Natural killer cell treated with Interleukin-12 subunit alpha and Interleukin-12 subunit beta and Interleukin-15 and Interleukin-18, amount 100 ng/mL, for 72 hours (primary cell): ENCODE measurements at regions not wholly inside any gene's neighbourhood (a gene's known extent, or its start where the extent isn't known, plus 50 kb on each side); places are given as distances from the start of the nearest gene placed in this dataset.

Experiments
- ATAC-seq, 2 donors: fragments of 150-1000 bp; cut with Tn5 transposase in 1 of 2; sonication (Bioruptor Pico), chemical (Tn5 transposase) in 1 of 2; 2 replicates each; pipeline ENCODE4 v1.10.0; 2021
- DNase-seq: peaks from one replicate; pipeline ENCODE4 v3.0.0; 2022; ENCODE audit warnings: low spot score
- H3K27ac Mint-ChIP-seq, 2 donors: 1 replicate in 1 of 2; 2 replicates in 1 of 2; pipeline ENCODE4 v1.8.0; 2022; ENCODE audit warnings: mixed read lengths in 2 of 2, mild to moderate bottlenecking in 1 of 2, moderate library complexity in 1 of 2
- H3K27me3 Mint-ChIP-seq, 2 donors: 1 replicate in 1 of 2; 2 replicates in 1 of 2; pipeline ENCODE4 v1.8.0; 2022; ENCODE audit warnings: mixed read lengths in 2 of 2
- H3K36me3 Mint-ChIP-seq: one replicate; pipeline ENCODE4 v1.8.0; 2022; ENCODE audit warnings: mixed read lengths
- H3K4me1 Mint-ChIP-seq, 2 donors: 1 replicate in 1 of 2; 2 replicates in 1 of 2; pipeline ENCODE4 v1.8.0; 2022; ENCODE audit warnings: low read depth in 2 of 2, mixed read lengths in 2 of 2, mild to moderate bottlenecking in 1 of 2
- H3K4me3 Mint-ChIP-seq: one replicate; pipeline ENCODE4 v1.8.0; 2022; ENCODE audit warnings: mixed read lengths
- H3K9me3 Mint-ChIP-seq: 2 replicates; pipeline ENCODE4 v1.8.0; 2022; ENCODE audit warnings: mixed read lengths

DNA sequence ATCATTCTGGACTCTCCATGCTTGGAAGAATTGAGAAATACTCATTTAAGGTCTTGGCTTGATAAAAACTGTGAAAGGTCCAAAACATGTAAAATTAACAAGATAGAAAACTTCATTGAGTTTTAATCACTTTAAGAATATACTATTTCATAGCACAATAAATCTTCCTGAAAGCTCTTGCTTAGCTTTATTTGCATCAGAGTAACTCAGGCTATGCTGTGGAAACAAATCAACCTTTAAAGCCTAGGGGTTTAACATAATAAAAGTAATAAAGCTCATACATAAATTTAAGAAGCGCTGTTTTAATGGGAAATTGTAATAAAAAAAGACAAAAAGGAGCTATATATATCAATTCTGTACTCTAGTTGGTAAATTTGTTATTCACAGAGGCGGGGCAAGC lies 77.2 kb upstream of the PTCHD4 start:
- Mint-ChIP-seq H3K27ac (no peak overlapping the region), H3K36me3 (no peaks in the 10 kb centered on the region), H3K27me3 (no peaks in the 10 kb centered on the region), H3K4me1 (no peaks in the 10 kb centered on the region), H3K4me3 (no peak overlapping the region), H3K9me3 (peaks cover 12% of the 10 kb centered on the region)
- DNase-seq (no peak), ATAC-seq (no peak)

DNA sequence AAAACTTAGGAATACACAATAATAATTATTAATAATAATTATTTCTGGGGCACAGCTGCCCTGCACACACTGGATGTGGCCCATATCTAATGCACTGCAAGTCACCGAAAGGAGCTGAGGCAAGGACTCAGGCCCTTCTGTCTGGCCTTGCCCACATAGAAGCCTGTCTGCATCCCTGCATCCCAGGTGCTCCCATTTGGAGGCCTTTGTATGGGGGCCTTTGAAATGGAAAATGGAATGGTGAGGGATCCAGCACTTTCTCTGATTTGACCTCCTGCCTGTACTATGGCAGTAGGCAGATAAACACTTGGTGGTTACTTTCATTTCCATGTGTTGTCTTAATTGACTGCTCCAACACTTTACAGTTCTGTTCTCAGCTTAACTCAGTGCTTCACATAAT lies 75.7 kb upstream of the PTCHD4 start:
- H3K4me1 Mint-ChIP-seq = no peaks in the 10 kb centered on the region

DNA sequence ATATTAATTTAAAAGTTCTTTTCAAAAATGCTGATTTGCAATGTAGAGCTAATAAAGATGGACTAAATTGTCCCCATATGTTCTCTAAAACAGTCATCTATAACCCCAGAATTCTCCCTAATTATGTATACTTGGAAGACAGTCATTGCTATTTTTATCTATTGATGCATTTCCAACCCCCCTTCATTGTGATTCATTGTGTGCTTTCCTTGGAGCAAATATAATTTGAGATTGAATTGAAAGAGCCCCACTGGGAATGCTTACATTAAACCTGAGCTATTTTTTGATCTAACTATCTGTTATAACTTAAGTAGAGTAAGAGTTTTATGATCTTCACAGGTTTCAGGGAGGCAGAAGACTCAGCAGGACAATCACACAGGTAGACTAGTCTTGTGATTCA lies 73.7 kb upstream of the PTCHD4 start:
- Mint-ChIP-seq H3K4me3 (no peak overlapping the region), H3K36me3 (no peaks in the 10 kb centered on the region), H3K4me1 (no peaks in the 10 kb centered on the region), H3K9me3 (peaks cover 18% of the 10 kb centered on the region), H3K27ac (no peak overlapping the region), H3K27me3 (no peaks in the 10 kb centered on the region)
- DNase-seq = no peak
- ATAC-seq = no peak

More for the DNA sequence above, 75.7 kb upstream of the PTCHD4 start:
- H3K36me3 Mint-ChIP-seq = no peaks in the 10 kb centered on the region
- DNase-seq = no peak
- no peak overlapping the region for H3K4me3 Mint-ChIP-seq
- H3K9me3 Mint-ChIP-seq = peaks cover 12% of the 10 kb centered on the region
- no peak for ATAC-seq
- H3K27ac Mint-ChIP-seq = no peak overlapping the region
- no peaks in the 10 kb centered on the region for H3K27me3 Mint-ChIP-seq

DNA sequence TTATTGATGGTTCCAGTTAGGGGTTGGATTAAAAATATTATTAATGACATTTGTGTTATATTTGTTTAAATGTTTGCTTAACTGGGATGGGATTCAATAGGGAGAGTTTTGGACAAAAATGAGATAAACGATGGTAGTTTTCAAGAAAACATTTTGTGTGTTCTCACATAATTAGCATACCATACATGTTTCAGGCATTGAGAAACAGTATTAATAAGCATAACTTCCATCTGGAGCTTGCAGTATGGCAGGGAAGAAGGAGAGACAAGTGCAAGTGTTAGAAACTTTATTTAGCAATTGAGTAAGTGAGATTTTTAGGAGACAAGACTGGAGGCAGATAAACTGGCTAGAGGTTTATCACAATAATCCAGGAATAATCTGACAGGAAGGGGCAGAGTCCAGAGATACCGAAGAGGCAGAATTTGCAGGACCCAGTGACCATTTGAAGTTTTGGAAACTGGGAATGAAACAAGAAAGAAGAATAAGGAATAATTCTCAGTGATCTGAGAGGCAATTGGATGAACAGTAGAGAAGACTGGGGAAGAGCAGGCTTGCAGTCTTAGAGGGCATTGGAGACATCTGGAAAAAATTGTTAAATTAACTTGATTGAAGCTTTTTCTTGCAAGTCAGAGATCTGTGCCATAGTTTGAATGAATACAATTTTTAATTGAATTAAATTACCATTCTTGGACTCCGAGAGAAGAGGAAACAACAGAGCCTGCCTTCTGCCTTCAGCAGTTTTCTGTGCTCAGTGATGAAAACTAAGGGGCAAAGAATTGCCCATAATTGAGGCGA lies 73.0 kb upstream of the PTCHD4 start:
- Mint-ChIP-seq H3K4me1 (no peaks in the 10 kb centered on the region), H3K4me3 (no peak overlapping the region), H3K9me3 (peaks cover 18% of the 10 kb centered on the region), H3K36me3 (no peaks in the 10 kb centered on the region), H3K27me3 (no peaks in the 10 kb centered on the region), H3K27ac (no peak overlapping the region)
- DNase-seq (no peak), ATAC-seq (no peak)

DNA sequence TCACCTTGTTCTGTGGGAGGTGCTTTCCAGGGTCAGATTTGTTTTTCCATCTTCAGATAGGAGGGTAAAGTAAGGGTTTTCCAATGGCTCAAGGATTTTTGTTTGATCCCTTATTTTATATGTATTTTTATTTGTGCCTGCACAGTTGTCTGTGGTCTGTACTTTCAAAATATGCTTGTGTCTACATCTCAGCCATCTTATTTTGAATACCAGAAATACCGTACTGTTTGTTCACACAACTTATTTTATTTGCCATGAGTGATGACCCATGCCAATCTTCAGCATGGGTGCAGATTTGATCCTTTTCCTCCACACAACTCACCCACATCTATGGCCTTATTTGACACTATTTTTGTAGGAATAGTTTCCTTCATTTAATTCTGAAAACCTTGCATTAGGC lies 72.2 kb upstream of the PTCHD4 start:
- no peaks in the 10 kb centered on the region for H3K4me1 Mint-ChIP-seq
- no peak overlapping the region for H3K4me3 Mint-ChIP-seq
- no peaks in the 10 kb centered on the region for H3K27me3 Mint-ChIP-seq
- no peak overlapping the region for H3K27ac Mint-ChIP-seq
- no peak for DNase-seq
- peaks cover 18% of the 10 kb centered on the region for H3K9me3 Mint-ChIP-seq
- ATAC-seq = no peak
- H3K36me3 Mint-ChIP-seq = no peaks in the 10 kb centered on the region

DNA sequence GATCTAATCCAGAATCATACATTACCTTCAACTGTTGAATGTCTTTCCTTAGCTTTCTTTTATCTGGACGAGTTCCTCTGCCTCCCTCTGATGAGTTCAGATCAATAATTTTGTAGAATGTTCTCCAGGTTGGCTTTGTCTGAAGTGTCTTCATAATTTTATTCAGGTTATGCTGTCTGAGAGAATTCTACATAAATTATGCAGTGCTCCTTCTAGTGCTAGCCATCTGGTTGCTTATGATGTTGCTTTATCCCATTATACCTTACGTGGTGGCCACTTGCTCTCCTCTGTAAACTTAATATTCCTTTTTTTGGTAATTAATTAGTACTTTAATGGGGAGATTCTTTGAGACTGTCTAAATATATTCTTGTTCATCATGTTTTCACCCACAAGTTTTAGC lies 67.7 kb upstream of the PTCHD4 start:
- H3K9me3 Mint-ChIP-seq = peaks cover 10% of the 10 kb centered on the region
- DNase-seq = no peak
- no peaks in the 10 kb centered on the region for H3K4me1 Mint-ChIP-seq
- ATAC-seq = no peak
- H3K27me3 Mint-ChIP-seq = no peaks in the 10 kb centered on the region
- H3K4me3 Mint-ChIP-seq = no peak overlapping the region
- no peaks in the 10 kb centered on the region for H3K36me3 Mint-ChIP-seq
- no peak overlapping the region for H3K27ac Mint-ChIP-seq

DNA sequence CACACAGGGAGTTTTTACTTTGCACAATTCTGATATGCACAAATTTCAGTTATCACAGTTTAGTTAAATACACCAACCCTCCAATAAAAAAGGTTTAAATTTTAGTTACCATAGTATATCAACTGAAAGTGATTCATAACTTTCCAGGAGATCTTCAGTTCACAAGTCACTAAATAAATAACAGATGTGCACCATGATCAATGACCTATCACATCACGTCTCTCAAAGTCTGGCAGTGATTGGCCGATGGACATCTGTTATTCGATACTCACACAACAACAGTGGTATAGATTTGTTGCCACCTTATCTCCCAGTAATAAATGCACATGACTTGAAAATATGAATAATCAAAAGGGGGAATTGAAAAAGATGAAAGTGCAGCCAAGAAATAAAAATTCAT lies 66.8 kb upstream of the PTCHD4 start:
- Mint-ChIP-seq H3K27ac (no peak overlapping the region), H3K36me3 (no peaks in the 10 kb centered on the region), H3K9me3 (peaks cover 9% of the 10 kb centered on the region), H3K4me1 (no peaks in the 10 kb centered on the region), H3K4me3 (no peak overlapping the region), H3K27me3 (no peaks in the 10 kb centered on the region)
- ATAC-seq (no peak), DNase-seq (no peak)

DNA sequence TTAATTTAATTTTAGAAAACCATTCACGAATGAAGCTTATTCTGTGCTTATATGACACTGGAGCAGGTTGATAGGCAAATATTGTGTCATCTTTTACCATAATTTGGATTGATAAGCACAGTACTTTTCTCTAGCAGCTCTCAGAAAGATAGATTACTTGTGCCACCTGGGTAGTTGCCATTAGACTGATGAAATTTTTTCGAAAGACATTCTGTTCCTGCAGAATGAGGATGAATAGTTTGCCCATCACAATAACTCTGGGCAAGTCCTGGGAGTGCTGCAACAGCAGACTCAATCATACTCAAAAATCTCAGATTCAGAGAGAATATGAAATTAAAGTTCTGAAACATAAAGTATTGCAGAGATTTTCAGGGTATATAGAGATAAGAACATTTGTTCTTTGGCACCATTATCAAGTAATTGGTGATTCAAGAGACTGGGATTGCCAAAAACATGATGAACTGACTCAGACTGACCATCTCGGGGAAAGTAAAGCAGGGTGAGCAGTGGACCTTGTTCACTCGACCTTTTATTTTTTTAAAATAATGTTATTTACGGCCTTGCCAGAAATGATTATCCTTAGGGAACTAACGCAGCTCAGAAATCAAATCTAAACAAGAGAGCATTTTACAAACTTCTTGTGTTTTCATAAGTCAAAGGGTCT lies 65.8 kb upstream of the PTCHD4 start:
- DNase-seq = no peak
- Mint-ChIP-seq H3K4me1 (no peaks in the 10 kb centered on the region), H3K27me3 (no peaks in the 10 kb centered on the region), H3K9me3 (peaks cover 9% of the 10 kb centered on the region), H3K27ac (no peak overlapping the region), H3K4me3 (no peak overlapping the region), H3K36me3 (no peaks in the 10 kb centered on the region)
- ATAC-seq = no peak

DNA sequence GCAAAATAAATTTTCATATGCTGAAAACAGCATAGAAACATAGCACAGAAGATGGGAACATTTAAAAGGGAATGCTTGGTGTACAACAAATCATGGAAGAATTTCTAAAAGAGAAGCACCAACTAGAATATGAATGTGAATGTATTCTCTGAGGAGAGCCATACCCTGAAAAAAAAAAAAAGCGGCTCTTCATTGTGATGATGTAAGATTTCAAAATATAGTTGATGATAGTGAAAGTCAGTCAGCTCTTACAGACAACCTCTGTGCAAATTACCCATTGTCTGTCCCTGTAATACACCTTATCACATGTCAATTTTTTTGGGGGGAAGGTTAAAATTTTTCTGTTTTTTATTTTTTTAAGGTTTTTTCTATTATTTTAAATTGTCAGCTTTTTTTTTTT lies 58.6 kb upstream of the PTCHD4 start:
- ATAC-seq (no peak), DNase-seq (no peak)
- Mint-ChIP-seq H3K9me3 (peaks cover 7% of the 10 kb centered on the region), H3K36me3 (no peaks in the 10 kb centered on the region), H3K4me1 (no peaks in the 10 kb centered on the region), H3K4me3 (no peak overlapping the region), H3K27ac (no peak overlapping the region), H3K27me3 (no peaks in the 10 kb centered on the region)
